HL-60 (cell line): ENCODE measurements at regions not wholly inside any gene's neighbourhood (a gene's known extent, or its start where the extent isn't known, plus 50 kb on each side); places are given as distances from the start of the nearest gene placed in this dataset.

ENCODE experiments used
- DNase-seq, 2 experiments: peaks; one replicate each; pipeline ENCODE4 v3.0.0-alpha.2; 2010 to 2020; ENCODE audit warnings: low read depth in 1 of 2, low spot score in 1 of 2
- H3K27ac ChIP-seq: fragments of 250-450 bp; sonication (Bioruptor Pico); replicated peaks from 2 replicates; pipeline ENCODE4 v1.5.1; 2020; ENCODE audit warnings: mild to moderate bottlenecking, moderate library complexity
- H3K27me3 ChIP-seq: fragments of 250-450 bp; sonication (Bioruptor Pico); 2 replicates; pipeline ENCODE4 v1.5.1; 2021; ENCODE audit warnings: mild to moderate bottlenecking, moderate library complexity; ENCODE audit not compliant: insufficient read depth, poor library complexity, severe bottlenecking
- H3K4me3 ChIP-seq: replicated peaks from 2 replicates; pipeline ENCODE4 v1.5.1; 2011; ENCODE audit warnings: mild to moderate bottlenecking, control low read depth, low read length; ENCODE audit not compliant: insufficient read depth
- CTCF ChIP-seq: IDR thresholded peaks from one replicate; pipeline ENCODE4 v1.5.1; 2011; ENCODE audit warnings: low read length, control low read depth, inconsistent platforms; ENCODE audit not compliant: insufficient read depth
- GABPA ChIP-seq: IDR thresholded peaks from 2 replicates; pipeline ENCODE4 v1.6.1; 2012; ENCODE audit warnings: low read depth
- POLR2AphosphoS5 ChIP-seq: IDR thresholded peaks from 2 replicates; pipeline ENCODE4 v1.6.1; 2012; ENCODE audit warnings: low read depth
- REST ChIP-seq: IDR thresholded peaks from 2 replicates; pipeline ENCODE4 v1.6.1; 2012; ENCODE audit warnings: low read depth; ENCODE audit not compliant: insufficient replicate concordance
- SPI1 ChIP-seq: IDR thresholded peaks from 2 replicates; pipeline ENCODE4 v1.6.1; 2012; ENCODE audit warnings: low read depth, mild to moderate bottlenecking, borderline replicate concordance

GRCh38 chr10:36583690-36584089 lies 541.7 kb upstream of the ANKRD30A start:
- Histone ChIP-seq H3K4me3 (no peak overlapping the region), H3K27me3 (no peaks in the 10 kb centered on the region), H3K27ac (no peak overlapping the region)
- TF ChIP-seq REST (no peak), SPI1 (no peak), POLR2AphosphoS5 (no peak), CTCF (no peak)
- DNase-seq: no peak

- DNase-seq: no peak
- Histone ChIP-seq H3K27me3 (no peaks in the 10 kb centered on the region), H3K27ac (no peak overlapping the region), H3K4me3 (no peak overlapping the region)
- no peak for TF ChIP-seq REST
- no peak for TF ChIP-seq SPI1
- TF ChIP-seq CTCF: no peak
- no peak for TF ChIP-seq POLR2AphosphoS5
- no peak for TF ChIP-seq GABPA
Observed at GRCh38 chr10:36581237-36581636, 544.2 kb upstream of the ANKRD30A start.

GRCh38 chr10:36578306-36578705 lies 547.1 kb upstream of the ANKRD30A start:
- no peak overlapping the region for H3K27ac ChIP-seq
- no peak for DNase-seq

More at GRCh38 chr10:36578306-36578705, 547.1 kb upstream of the ANKRD30A start:
- no peak overlapping the region for H3K4me3 ChIP-seq
- H3K27me3 ChIP-seq: no peaks in the 10 kb centered on the region
- TF ChIP-seq GABPA (no peak), CTCF (no peak)
